ENCODE measurements at regions not wholly inside any gene's neighbourhood (a gene's known extent, or its start where the extent isn't known, plus 50 kb on each side); places are given as distances from the start of the nearest gene placed in this dataset.
"Not testable (repeated sequence)": the region's sequence is repeated elsewhere in the genome, so short reads cannot be mapped to it uniquely, and the experiment has no call there.

- Mint-ChIP-seq H3K4me1 (ENCODE audit: low read depth) (no peaks in the 10 kb centered on the region), H3K27me3 (no peaks in the 10 kb centered on the region), H3K4me3 (no peak overlapping the region), H3K27ac (no peak overlapping the region), H3K9me3 (peaks cover 9% of the 10 kb centered on the region), H3K36me3 (ENCODE audit: low read depth) (no peaks in the 10 kb centered on the region)
Observed at GRCh38 chr4:187656959-187657358, 338.6 kb upstream of the ZFP42 start.

DNA sequence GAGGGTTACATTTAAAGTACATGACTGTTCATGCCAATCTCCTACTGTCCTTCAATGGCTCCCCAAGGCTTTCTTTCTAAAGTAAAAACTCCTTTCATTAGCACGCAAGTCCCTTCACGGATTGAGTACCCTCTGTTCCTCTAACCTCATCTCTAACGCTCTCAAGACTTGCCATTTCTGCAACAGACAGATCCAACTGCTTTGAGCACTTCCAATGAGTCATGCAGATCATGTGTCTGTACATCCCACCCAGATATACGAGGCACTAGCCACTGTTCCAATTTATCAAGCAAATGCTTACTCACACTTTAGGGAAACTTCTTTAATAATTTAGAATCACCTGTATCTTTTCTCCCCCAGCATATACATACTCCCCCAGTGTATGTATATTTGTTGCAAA, 332.5 kb upstream of the ZFP42 start:
- Mint-ChIP-seq H3K4me1 (ENCODE audit: low read depth) (no peaks in the 10 kb centered on the region), H3K36me3 (ENCODE audit: low read depth) (no peaks in the 10 kb centered on the region), H3K27me3 (no peaks in the 10 kb centered on the region), H3K4me3 (no peak overlapping the region), H3K27ac (no peak overlapping the region), H3K9me3 (peaks cover 10% of the 10 kb centered on the region)

DNA sequence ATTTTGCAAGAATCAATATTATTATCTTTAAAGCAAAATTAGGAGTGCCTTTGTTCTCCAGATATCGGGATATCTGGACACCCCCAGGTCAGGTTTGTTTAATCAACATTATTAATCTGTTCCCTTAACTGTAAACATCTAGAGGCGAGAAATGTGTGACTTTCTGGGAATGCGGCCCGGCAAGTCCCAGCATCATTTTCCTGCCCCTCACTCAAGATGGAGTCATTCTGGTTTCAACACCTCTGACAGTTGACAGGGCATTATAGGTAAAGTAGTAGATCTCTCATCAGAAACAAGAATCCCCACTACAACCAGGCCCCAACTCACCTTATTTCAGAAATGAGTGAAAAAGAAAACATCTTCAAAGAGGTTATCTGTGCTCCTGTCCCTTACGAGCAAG, 331.6 kb upstream of the ZFP42 start:
- Mint-ChIP-seq H3K27ac (no peak overlapping the region), H3K4me1 (ENCODE audit: low read depth) (no peaks in the 10 kb centered on the region), H3K4me3 (no peak overlapping the region), H3K36me3 (ENCODE audit: low read depth) (no peaks in the 10 kb centered on the region), H3K9me3 (peaks cover 10% of the 10 kb centered on the region), H3K27me3 (no peaks in the 10 kb centered on the region)

DNA sequence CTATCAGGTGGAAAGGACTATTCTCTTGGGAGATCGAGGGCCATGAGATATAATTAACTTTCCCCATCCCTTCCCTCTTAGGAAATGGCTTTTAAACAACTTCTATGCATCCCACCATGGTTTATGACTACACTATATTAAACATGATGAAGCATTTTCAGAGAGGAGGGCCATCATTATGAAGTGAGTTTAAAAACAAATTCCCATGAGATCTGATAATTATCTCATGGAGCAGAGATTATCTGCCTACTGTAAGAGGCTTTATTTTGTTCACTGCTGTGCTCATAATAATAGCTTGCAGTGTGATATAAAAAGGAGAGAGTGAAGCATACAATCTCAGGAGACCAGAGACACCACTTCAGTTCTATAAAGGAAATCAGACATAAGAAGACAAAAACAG, 330.5 kb upstream of the ZFP42 start:
- H3K36me3 Mint-ChIP-seq (ENCODE audit: low read depth): no peaks in the 10 kb centered on the region
- H3K27ac Mint-ChIP-seq: no peak overlapping the region
- H3K4me1 Mint-ChIP-seq (ENCODE audit: low read depth): no peaks in the 10 kb centered on the region
- H3K27me3 Mint-ChIP-seq: no peaks in the 10 kb centered on the region
- H3K4me3 Mint-ChIP-seq: no peak overlapping the region
- peaks cover 10% of the 10 kb centered on the region for H3K9me3 Mint-ChIP-seq

- H3K9me3 Mint-ChIP-seq: peaks cover 12% of the 10 kb centered on the region
- no peak overlapping the region for H3K4me3 Mint-ChIP-seq
- no peaks in the 10 kb centered on the region for H3K36me3 Mint-ChIP-seq (ENCODE audit: low read depth)
- no peaks in the 10 kb centered on the region for H3K4me1 Mint-ChIP-seq (ENCODE audit: low read depth)
- H3K27me3 Mint-ChIP-seq: no peaks in the 10 kb centered on the region
- H3K27ac Mint-ChIP-seq: no peak overlapping the region
Observed at GRCh38 chr4:187666034-187666433, 329.5 kb upstream of the ZFP42 start.

- no peaks in the 10 kb centered on the region for H3K4me1 Mint-ChIP-seq (ENCODE audit: low read depth)
- H3K36me3 Mint-ChIP-seq (ENCODE audit: low read depth): no peaks in the 10 kb centered on the region
- no peak overlapping the region for H3K27ac Mint-ChIP-seq
- H3K4me3 Mint-ChIP-seq: no peak overlapping the region
- no peaks in the 10 kb centered on the region for H3K27me3 Mint-ChIP-seq
- peaks cover 13% of the 10 kb centered on the region for H3K9me3 Mint-ChIP-seq
Observed at GRCh38 chr4:187666697-187667494, 328.7 kb upstream of the ZFP42 start.

DNA sequence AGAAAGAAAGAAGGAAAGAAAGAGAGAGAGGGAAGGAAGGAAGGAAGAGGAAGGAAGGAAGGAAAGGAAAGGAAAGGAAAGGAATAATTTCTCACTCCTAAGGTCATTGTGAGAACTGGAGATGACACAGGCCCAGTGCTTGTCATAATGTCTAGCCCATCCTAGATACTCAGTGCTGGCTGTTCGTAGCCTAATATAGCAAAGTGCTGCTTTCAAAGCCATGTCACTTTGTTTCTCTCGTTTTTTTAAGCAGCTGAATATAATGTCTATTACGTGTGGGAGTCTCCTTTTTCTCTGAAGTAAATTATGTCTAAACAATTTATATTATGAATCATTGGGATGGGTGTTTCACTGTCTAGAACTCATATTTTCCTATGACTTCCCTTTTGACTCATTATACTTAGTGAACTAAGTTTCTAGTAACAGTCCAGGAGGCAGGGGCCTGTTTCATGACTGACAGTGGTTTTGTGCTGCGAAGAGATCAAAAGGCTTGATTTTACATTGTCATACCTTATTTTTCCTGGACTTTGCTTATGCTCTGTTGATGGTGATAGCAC, 327.0 kb upstream of the ZFP42 start:
- H3K9me3 Mint-ChIP-seq: peaks cover 13% of the 10 kb centered on the region
- H3K27me3 Mint-ChIP-seq: no peaks in the 10 kb centered on the region
- H3K27ac Mint-ChIP-seq: no peak overlapping the region
- H3K36me3 Mint-ChIP-seq (ENCODE audit: low read depth): no peaks in the 10 kb centered on the region
- no peaks in the 10 kb centered on the region for H3K4me1 Mint-ChIP-seq (ENCODE audit: low read depth)
- no peak overlapping the region for H3K4me3 Mint-ChIP-seq

GRCh38 chr4:187671521-187671920, 324.1 kb upstream of the ZFP42 start:
- not testable (repeated sequence) for H3K4me3 Mint-ChIP-seq; H3K4me1 Mint-ChIP-seq (ENCODE audit: low read depth); H3K36me3 Mint-ChIP-seq (ENCODE audit: low read depth); H3K27me3 Mint-ChIP-seq; H3K27ac Mint-ChIP-seq
- peaks cover 12% of the 10 kb centered on the region for H3K9me3 Mint-ChIP-seq

DNA sequence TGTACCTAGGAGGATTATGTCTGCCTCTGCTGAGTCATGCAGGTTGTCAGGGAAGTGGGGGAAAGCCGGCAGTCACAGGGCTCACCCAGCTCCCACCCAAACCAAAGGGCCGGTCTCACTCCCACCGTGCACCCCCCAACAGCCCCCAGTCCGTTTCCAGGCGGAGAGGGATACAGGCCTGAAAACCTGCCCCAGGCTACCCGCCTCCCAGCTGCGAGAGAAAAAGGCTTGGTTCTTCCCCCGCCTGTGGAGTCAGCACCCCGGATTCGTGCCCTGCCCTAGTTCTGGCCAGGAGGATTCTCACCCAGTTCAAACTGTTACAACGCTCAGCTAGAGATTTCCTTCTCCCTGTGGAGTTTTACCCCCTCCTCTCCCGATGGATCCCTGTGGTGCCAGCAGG, 323.6 kb upstream of the ZFP42 start:
- H3K36me3 Mint-ChIP-seq (ENCODE audit: low read depth); H3K4me1 Mint-ChIP-seq (ENCODE audit: low read depth); H3K4me3 Mint-ChIP-seq; H3K27me3 Mint-ChIP-seq; H3K27ac Mint-ChIP-seq: not testable (repeated sequence)
- H3K9me3 Mint-ChIP-seq: peaks cover 12% of the 10 kb centered on the region

DNA sequence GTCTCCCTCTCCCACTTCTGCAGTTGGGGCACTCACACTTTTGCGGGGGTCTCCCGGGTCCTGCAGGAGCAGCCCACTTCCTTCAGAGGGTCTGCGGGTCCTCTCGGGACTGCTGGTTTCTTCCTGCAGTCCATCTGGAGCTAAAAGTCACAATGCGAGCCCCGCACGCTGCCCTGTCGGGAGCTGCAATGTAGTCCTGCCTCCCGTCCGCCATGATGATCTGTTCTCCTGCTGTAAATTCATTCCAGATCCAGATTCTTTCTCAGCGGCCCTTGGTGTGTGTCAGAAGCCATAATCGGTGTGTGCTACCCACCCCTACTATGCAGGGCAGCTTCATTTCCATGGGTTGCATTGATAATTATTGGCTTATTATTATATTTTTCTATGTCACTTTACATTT, 323.0 kb upstream of the ZFP42 start:
- H3K27me3 Mint-ChIP-seq; H3K36me3 Mint-ChIP-seq (ENCODE audit: low read depth); H3K4me3 Mint-ChIP-seq; H3K4me1 Mint-ChIP-seq (ENCODE audit: low read depth); H3K27ac Mint-ChIP-seq: not testable (repeated sequence)
- peaks cover 12% of the 10 kb centered on the region for H3K9me3 Mint-ChIP-seq

GRCh38 chr4:187679450-187679849, 316.1 kb upstream of the ZFP42 start:
- H3K36me3 Mint-ChIP-seq (ENCODE audit: low read depth): no peaks in the 10 kb centered on the region
- H3K4me3 Mint-ChIP-seq: no peak overlapping the region
- H3K27me3 Mint-ChIP-seq: no peaks in the 10 kb centered on the region
- H3K27ac Mint-ChIP-seq: no peak overlapping the region
- peaks cover 17% of the 10 kb centered on the region for H3K9me3 Mint-ChIP-seq
- H3K4me1 Mint-ChIP-seq (ENCODE audit: low read depth): no peaks in the 10 kb centered on the region

DNA sequence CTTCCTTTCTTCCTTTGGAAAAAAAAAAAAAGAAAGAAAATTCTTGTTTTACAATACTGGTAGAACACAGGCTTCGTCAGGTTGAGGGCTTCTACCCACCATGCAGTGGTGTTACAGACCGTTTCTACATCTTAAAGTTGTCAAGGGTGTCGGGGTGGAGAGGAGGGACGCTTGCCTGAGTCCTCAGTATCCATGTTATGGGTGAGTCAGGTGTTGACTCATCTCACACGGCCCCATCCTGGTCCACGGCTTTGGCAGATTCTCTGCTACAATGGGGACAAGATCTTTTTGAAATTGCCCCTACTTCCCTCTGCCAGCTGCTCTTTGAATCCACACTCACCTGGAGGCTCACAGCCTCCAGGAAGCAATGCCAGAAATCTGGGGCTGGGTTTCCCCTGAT, 310.3 kb upstream of the ZFP42 start:
- no peaks in the 10 kb centered on the region for H3K36me3 Mint-ChIP-seq (ENCODE audit: low read depth)
- H3K9me3 Mint-ChIP-seq: peaks cover 4% of the 10 kb centered on the region
- no peaks in the 10 kb centered on the region for H3K27me3 Mint-ChIP-seq

DNA sequence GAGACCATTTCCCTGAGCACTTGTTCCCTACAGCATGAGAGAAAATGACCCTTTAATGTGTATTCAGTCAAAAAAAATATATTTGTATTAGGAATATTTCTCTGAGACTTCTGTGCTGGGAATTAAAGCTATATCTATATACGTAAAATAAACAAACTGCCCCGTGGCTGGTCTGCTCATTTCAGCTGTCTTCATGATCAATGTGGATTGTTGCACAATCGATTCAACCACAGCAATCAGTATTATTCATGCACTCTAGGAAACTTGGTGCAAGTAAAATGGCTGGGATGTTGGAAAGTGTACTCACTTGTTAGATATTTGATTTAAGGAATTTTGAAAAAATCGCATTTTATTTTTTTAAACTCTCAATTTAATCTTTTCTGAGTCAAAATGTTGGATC, 307.9 kb upstream of the ZFP42 start:
- H3K27ac Mint-ChIP-seq: no peak overlapping the region
- H3K27me3 Mint-ChIP-seq: no peaks in the 10 kb centered on the region
- peaks cover 3% of the 10 kb centered on the region for H3K9me3 Mint-ChIP-seq
- H3K36me3 Mint-ChIP-seq (ENCODE audit: low read depth): no peaks in the 10 kb centered on the region
- H3K4me1 Mint-ChIP-seq (ENCODE audit: low read depth): no peaks in the 10 kb centered on the region
- H3K4me3 Mint-ChIP-seq: no peak overlapping the region

More for the DNA sequence above, 310.3 kb upstream of the ZFP42 start:
- H3K27ac Mint-ChIP-seq: no peak overlapping the region
- H3K4me1 Mint-ChIP-seq (ENCODE audit: low read depth): no peaks in the 10 kb centered on the region
- H3K4me3 Mint-ChIP-seq: no peak overlapping the region

DNA sequence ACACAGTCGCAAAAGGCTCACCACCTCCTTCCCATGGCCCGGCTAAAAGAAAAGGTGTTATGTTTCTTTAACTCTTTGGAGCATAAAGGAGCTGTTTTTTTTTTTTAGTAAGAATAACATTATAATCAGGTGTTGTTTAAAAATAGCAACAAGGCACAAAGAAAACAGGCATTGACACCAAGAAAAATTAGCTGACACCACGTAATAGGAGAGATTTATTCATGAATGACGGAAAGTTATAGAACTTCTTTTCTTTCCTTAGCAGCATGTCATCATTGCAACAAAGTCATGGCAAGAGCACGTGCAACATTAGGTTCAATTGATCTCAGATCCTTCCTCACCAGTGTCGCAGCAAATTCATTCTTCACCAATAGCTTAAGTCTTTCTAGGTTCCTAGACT, 302.9 kb upstream of the ZFP42 start:
- Mint-ChIP-seq H3K9me3 (peaks cover 12% of the 10 kb centered on the region), H3K36me3 (ENCODE audit: low read depth) (no peaks in the 10 kb centered on the region), H3K4me1 (ENCODE audit: low read depth) (no peaks in the 10 kb centered on the region), H3K27me3 (no peaks in the 10 kb centered on the region), H3K4me3 (no peak overlapping the region), H3K27ac (no peak overlapping the region)

- H3K4me1 Mint-ChIP-seq (ENCODE audit: low read depth); H3K4me3 Mint-ChIP-seq; H3K27ac Mint-ChIP-seq; H3K36me3 Mint-ChIP-seq (ENCODE audit: low read depth); H3K27me3 Mint-ChIP-seq: not testable (repeated sequence)
- peaks cover 17% of the 10 kb centered on the region for H3K9me3 Mint-ChIP-seq
Observed at GRCh38 chr4:187695531-187695930, 300.0 kb upstream of the ZFP42 start.

DNA sequence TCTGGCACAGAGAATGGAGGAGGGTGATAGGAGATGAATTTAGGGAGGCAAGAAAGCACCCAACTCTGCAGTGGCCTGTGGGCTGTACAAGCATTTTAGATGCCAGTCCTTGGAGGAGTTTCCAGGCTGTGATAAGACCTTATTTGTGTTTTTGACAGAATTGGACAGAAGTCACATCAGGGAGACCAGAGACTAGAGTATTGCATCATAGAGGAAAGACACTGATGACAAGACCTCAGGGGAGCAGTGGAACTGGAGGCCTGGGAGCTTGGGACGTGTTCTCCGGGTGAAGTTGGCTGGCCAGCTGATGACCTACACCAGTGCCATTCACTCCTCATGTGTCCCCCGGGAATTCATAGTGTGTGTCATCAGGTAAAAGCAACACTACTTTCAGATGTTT, 284.0 kb upstream of the ZFP42 start:
- Mint-ChIP-seq H3K27me3 (no peaks in the 10 kb centered on the region), H3K4me1 (ENCODE audit: low read depth) (no peaks in the 10 kb centered on the region), H3K27ac (no peak overlapping the region), H3K4me3 (no peak overlapping the region), H3K9me3 (peaks cover 24% of the 10 kb centered on the region), H3K36me3 (ENCODE audit: low read depth) (peaks cover 3% of the 10 kb centered on the region)

Measured in stimulated activated naive CD8-positive, alpha-beta T cell treated with anti-CD3 and anti-CD28 coated beads, Interleukin-15, Interleukin-2, amounts not matched to agents 100 ng/mL and 50 ng/mL, for 24 hours (primary cell).